PC-3 (cell line): ENCODE measurements at regions not wholly inside any gene's neighbourhood (a gene's known extent, or its start where the extent isn't known, plus 50 kb on each side); places are given as distances from the start of the nearest gene placed in this dataset.
A peak's percentile ranks its signal among the peaks of the same experiment; 100 is the strongest.

Source experiments
- ATAC-seq: fragments of 200-7000 bp; cut with Tn5 transposase; 2 replicates; pipeline ENCODE4 v1.9.1; 2020; ENCODE audit warnings: mild to moderate bottlenecking, moderate library complexity
- BruUV-seq: library from RNA; stranded (reverse); fragments of 400-500 nt; replicated peaks from 2 replicates; lab custom pipeline; 2021; lab: Mats Ljungman, UMichigan
- CTCF ChIA-PET: fragments of 300-600 bp; sonication (Branson Sonifier 250); formaldehyde crosslinking; loops from one replicate; lab custom pipeline; 2022; ENCODE audit warnings: antibody characterized with exemption; lab: Charles Lee
- POLR2A ChIA-PET: fragments of 300-600 bp; sonication (Branson Sonifier 250); formaldehyde crosslinking; loops from one replicate; lab custom pipeline; 2022; ENCODE audit warnings: antibody characterized with exemption; ENCODE audit not compliant: unreplicated experiment; lab: Charles Lee
- DNase-seq: peaks from one replicate; pipeline ENCODE4 v3.0.0-alpha.2; 2015
- H2AFZ ChIP-seq: fragments of 300-600 bp; sonication (generic); 2 replicates; pipeline ENCODE4 v1.6.0; 2016; ENCODE audit warnings: antibody characterized with exemption, low read length
- H3F3A ChIP-seq: fragments of 300-600 bp; sonication (generic); one replicate; pipeline ENCODE4 v1.6.0; 2017; ENCODE audit warnings: antibody characterized with exemption, low read length, control low read depth, mild to moderate bottlenecking; ENCODE audit not compliant: unreplicated experiment
- H3K27ac ChIP-seq: fragments of 300-600 bp; sonication (generic); 2 replicates; pipeline ENCODE4 v1.5.1; 2016; ENCODE audit warnings: mild to moderate bottlenecking, low read length
- H3K27me3 ChIP-seq: fragments of 300-600 bp; sonication (generic); 2 replicates; pipeline ENCODE4 v1.6.1; 2016; ENCODE audit warnings: low read length, mixed read lengths
- H3K36me3 ChIP-seq: fragments of 300-600 bp; sonication (generic); 2 replicates; pipeline ENCODE4 v1.6.1; 2016; ENCODE audit warnings: low read depth, mixed run types, low read length, mixed read lengths
- H3K4me1 ChIP-seq: fragments of 300-600 bp; sonication (generic); 2 replicates; pipeline ENCODE4 v1.5.1; 2016; ENCODE audit warnings: low read length; ENCODE audit not compliant: insufficient read depth
- H3K4me2 ChIP-seq: fragments of 300-600 bp; sonication (generic); 2 replicates; pipeline ENCODE4 v1.6.0; 2016; ENCODE audit warnings: low read length
- H3K4me3 ChIP-seq: fragments of 300-600 bp; sonication (generic); 2 replicates; pipeline ENCODE4 v1.5.1; 2016; ENCODE audit warnings: mild to moderate bottlenecking, low read length, mixed read lengths
- H3K79me2 ChIP-seq: fragments of 300-600 bp; sonication (generic); 2 replicates; pipeline ENCODE4 v1.6.1; 2017; ENCODE audit warnings: low read length, mixed read lengths
- H3K9ac ChIP-seq: fragments of 300-600 bp; sonication (generic); 2 replicates; pipeline ENCODE4 v1.6.0; 2016; ENCODE audit warnings: mild to moderate bottlenecking, low read length
- H3K9me2 ChIP-seq: fragments of 300-600 bp; sonication (generic); replicated peaks from 2 replicates; pipeline ENCODE4 v1.6.1; 2016; ENCODE audit warnings: mixed run types, low read length, mixed read lengths
- H3K9me3 ChIP-seq: fragments of 300-600 bp; sonication (generic); 2 replicates; pipeline ENCODE4 v1.6.1; 2016; ENCODE audit warnings: low read length, mixed read lengths
- H4K20me1 ChIP-seq: fragments of 300-600 bp; sonication (generic); 2 replicates; pipeline ENCODE4 v1.6.1; 2016; ENCODE audit warnings: low read length, mixed read lengths
- EZH2 ChIP-seq: fragments of 300-600 bp; sonication (generic); IDR thresholded peaks from one replicate; pipeline ENCODE4 v1.6.1; 2017; ENCODE audit warnings: antibody characterized with exemption, mild to moderate bottlenecking, low read length; ENCODE audit not compliant: unreplicated experiment
- EZH2phosphoT487 ChIP-seq: fragments of 300-600 bp; sonication (generic); IDR thresholded peaks from 2 replicates; pipeline ENCODE4 v1.6.1; 2018; ENCODE audit warnings: mild to moderate bottlenecking, antibody characterized with exemption, low read length, borderline replicate concordance
- intact Hi-C: fragments of 100-400 bp; cut with micrococcal nuclease; formaldehyde crosslinking; loops from 2 replicates; pipeline ENCODE4 v1.9.0; 2023
- TF ChIP-seq, protein P1 (sequence below): fragments of 300-600 bp; sonication (generic); conservative IDR thresholded peaks from 2 replicates; pipeline ENCODE4 v1.5.1; 2017; ENCODE audit warnings: antibody characterized with exemption, low read depth, mild to moderate bottlenecking, low read length

DNA sequence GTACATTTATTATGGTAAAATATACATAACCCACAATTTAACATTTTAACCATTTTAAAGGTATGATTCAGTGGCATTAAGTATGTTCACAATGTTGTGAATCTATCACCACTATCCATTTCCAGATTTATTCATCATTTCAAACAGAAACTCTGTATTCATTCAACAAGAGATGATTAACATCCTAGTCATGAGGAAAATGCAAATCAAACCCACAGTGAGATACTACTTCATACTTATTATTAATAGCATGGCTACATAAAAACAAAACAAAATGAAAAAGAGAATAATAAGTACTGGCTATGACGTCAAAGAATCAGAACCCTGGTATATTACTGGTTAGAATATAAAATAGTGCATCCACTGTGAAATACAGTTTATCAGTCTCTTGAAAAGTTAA, 386.6 kb upstream of the POM121L12 start:
- intact Hi-C loops, result no loop called here
- DNase-seq, result peak; percentile 11
- Histone ChIP-seq H3K4me1 (no peaks in the 10 kb centered on the region), H3K9me3 (peaks cover 3% of the 10 kb centered on the region; the same call in 1 of the 2 replicates), H4K20me1 (no peaks in the 10 kb centered on the region), H3K36me3 (no peaks in the 10 kb centered on the region), H3K27ac (no peak overlapping the region), H3K4me2 (no peak overlapping the region), H3K27me3 (no peaks in the 10 kb centered on the region), H3K9me2 (no peaks in the 10 kb centered on the region), H2AFZ (no peak overlapping the region), H3K79me2 (no peaks in the 10 kb centered on the region), H3K9ac (no peak overlapping the region), H3F3A (no peaks in the 10 kb centered on the region), H3K4me3 (no peak overlapping the region)
- POLR2A ChIA-PET, result no interaction called here
- TF ChIP-seq, protein P1, sequence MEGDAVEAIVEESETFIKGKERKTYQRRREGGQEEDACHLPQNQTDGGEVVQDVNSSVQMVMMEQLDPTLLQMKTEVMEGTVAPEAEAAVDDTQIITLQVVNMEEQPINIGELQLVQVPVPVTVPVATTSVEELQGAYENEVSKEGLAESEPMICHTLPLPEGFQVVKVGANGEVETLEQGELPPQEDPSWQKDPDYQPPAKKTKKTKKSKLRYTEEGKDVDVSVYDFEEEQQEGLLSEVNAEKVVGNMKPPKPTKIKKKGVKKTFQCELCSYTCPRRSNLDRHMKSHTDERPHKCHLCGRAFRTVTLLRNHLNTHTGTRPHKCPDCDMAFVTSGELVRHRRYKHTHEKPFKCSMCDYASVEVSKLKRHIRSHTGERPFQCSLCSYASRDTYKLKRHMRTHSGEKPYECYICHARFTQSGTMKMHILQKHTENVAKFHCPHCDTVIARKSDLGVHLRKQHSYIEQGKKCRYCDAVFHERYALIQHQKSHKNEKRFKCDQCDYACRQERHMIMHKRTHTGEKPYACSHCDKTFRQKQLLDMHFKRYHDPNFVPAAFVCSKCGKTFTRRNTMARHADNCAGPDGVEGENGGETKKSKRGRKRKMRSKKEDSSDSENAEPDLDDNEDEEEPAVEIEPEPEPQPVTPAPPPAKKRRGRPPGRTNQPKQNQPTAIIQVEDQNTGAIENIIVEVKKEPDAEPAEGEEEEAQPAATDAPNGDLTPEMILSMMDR, result no peak
- TF ChIP-seq EZH2phosphoT487 (no peak), EZH2 (no peak)
- CTCF ChIA-PET, result no interaction called here
- no peak for ATAC-seq
- no TSS peak for BruUV-seq

DNA sequence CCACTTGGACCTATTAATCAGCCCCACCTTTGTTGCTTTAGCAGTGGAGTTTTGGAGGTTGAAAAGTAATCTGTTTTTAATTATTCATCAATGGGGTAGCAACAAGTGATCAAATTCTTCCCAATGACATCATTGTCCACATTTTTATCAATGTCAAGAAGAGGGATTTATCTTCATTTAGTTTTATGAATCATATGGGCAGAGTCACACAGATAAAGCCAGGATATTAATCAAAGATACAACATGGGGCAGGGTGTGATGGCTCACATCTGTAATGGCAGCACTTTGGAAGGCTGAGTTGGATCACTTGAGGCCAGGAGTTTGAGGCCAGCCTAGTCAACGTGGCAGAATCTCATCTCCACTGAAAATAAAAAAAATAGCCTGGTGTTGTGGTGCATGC, 388.4 kb upstream of the POM121L12 start:
- Histone ChIP-seq H3K4me1 (no peaks in the 10 kb centered on the region), H3F3A (no peaks in the 10 kb centered on the region), H3K27me3 (no peaks in the 10 kb centered on the region), H3K79me2 (no peaks in the 10 kb centered on the region), H3K27ac (no peak overlapping the region), H2AFZ (no peak overlapping the region), H3K9me2 (no peaks in the 10 kb centered on the region), H4K20me1 (no peaks in the 10 kb centered on the region), H3K9ac (no peak overlapping the region), H3K4me2 (no peak overlapping the region), H3K36me3 (no peaks in the 10 kb centered on the region), H3K4me3 (no peak overlapping the region), H3K9me3 (peaks cover 3% of the 10 kb centered on the region; the same call in 1 of the 2 replicates)
- TF ChIP-seq EZH2, result no peak
- TF ChIP-seq, protein P1, result no peak
- POLR2A ChIA-PET, result no interaction called here
- CTCF ChIA-PET, result no interaction called here
- intact Hi-C loops, result no loop called here
- ATAC-seq, result no peak
- no peak for DNase-seq
- BruUV-seq, result no TSS peak

DNA sequence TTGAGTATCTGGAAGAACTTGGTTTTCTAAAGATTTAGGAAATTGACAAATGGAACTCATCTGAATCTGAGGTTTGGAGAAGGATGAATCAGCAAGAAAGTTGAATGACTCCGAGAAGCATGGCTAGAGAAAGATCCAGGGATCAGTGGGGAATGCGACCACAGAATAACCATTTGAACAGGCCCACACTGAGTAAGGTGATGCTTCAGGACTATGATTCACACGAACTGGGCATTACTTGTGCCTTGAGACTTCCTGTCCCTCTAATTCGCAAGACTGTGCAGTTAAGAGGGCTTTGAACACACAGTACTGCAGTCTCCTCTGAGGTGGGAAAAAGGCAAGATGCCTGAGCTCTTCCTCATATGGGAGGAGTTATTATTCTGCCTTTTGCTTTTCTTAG, 395.5 kb upstream of the POM121L12 start:
- intact Hi-C loops, result no loop called here
- CTCF ChIA-PET, result no interaction called here
- no peaks in the 10 kb centered on the region for H3K36me3 ChIP-seq
- no peak overlapping the region for H3K4me3 ChIP-seq
- no peaks in the 10 kb centered on the region for H3F3A ChIP-seq
- no peaks in the 10 kb centered on the region for H3K9me2 ChIP-seq
- no peak overlapping the region for H3K27ac ChIP-seq
- H3K27me3 ChIP-seq, result no peaks in the 10 kb centered on the region
- TF ChIP-seq, protein P1, result no peak
- no peak for TF ChIP-seq EZH2
- TF ChIP-seq EZH2phosphoT487, result no peak
- H3K9me3 ChIP-seq, result no peaks in the 10 kb centered on the region
- no peaks in the 10 kb centered on the region for H4K20me1 ChIP-seq
- H3K4me2 ChIP-seq, result no peak overlapping the region
- BruUV-seq, result no TSS peak
- POLR2A ChIA-PET, result no interaction called here
- H3K9ac ChIP-seq, result no peak overlapping the region
- DNase-seq, result peak; percentile 19
- no peaks in the 10 kb centered on the region for H3K4me1 ChIP-seq
- no peaks in the 10 kb centered on the region for H3K79me2 ChIP-seq
- no peak for ATAC-seq
- no peak overlapping the region for H2AFZ ChIP-seq
